ENCODE measurements at regions not wholly inside any gene's neighbourhood (a gene's known extent, or its start where the extent isn't known, plus 50 kb on each side); places are given as distances from the start of the nearest gene placed in this dataset.

GRCh38 chr6:21811484-21811883, 217.9 kb downstream of the SOX4 start:
- TF ChIP-seq CTCF (IDR thresholded peaks at IDR 0.05; ENCODE audit: insufficient read depth, low read length) (no peak), POLR2AphosphoS5 (IDR thresholded peaks at IDR 0.05; ENCODE audit: low read depth) (no peak)
